ENCODE measurements at regions not wholly inside any gene's neighbourhood (a gene's known extent, or its start where the extent isn't known, plus 50 kb on each side); places are given as distances from the start of the nearest gene placed in this dataset.

GRCh38 chr3:118196183-118196582, 838.5 kb downstream of the IGSF11 start:
- no peaks in the 10 kb centered on the region for H3K27me3 ChIP-seq (ENCODE audit: control insufficient read depth, insufficient read depth, low read length)
- no peak overlapping the region for H3K9ac ChIP-seq (ENCODE audit: low read length in 3 of 3)
- peaks cover 1 to 12% (median 5%) of the 10 kb centered on the region in 3 donors for H3K9me3 ChIP-seq (ENCODE audit: control insufficient read depth in 2 of 3, insufficient read depth in 1 of 3, low read length in 3 of 3)
- H3K4me1 ChIP-seq (ENCODE audit: control insufficient read depth in 2 of 3, insufficient read depth in 2 of 3, low read depth in 1 of 3, low read length in 3 of 3) = no peaks in the 10 kb centered on the region
- no peak for FAIRE-seq
- no peaks in the 10 kb centered on the region for H3K36me3 ChIP-seq (ENCODE audit: control insufficient read depth in 2 of 3, insufficient read depth in 3 of 3, low read length in 3 of 3)
- no peak for TF ChIP-seq CTCF (IDR thresholded peaks at IDR 0.05; ENCODE audit: borderline replicate concordance, extremely low read depth, insufficient read depth)
- H3K4me3 ChIP-seq (ENCODE audit: low read length in 3 of 3) = no peak overlapping the region
- no peak for DNase-seq
- no peak overlapping the region for H3K27ac ChIP-seq (ENCODE audit: low read depth in 2 of 2, low read length in 2 of 2)
- intact Hi-C loops (cut with DNase I) = no loop called here

- DNase-seq = no peak
- Histone ChIP-seq H3K27ac (ENCODE audit: low read depth in 2 of 2, low read length in 2 of 2) (no peak overlapping the region), H3K9ac (ENCODE audit: low read length in 3 of 3) (no peak overlapping the region), H3K4me1 (ENCODE audit: control insufficient read depth in 2 of 3, insufficient read depth in 2 of 3, low read depth in 1 of 3, low read length in 3 of 3) (no peaks in the 10 kb centered on the region), H3K36me3 (ENCODE audit: control insufficient read depth in 2 of 3, insufficient read depth in 3 of 3, low read length in 3 of 3) (no peaks in the 10 kb centered on the region), H3K4me3 (ENCODE audit: low read length in 3 of 3) (no peak overlapping the region), H3K27me3 (ENCODE audit: control insufficient read depth, insufficient read depth, low read length) (no peaks in the 10 kb centered on the region), H3K9me3 (ENCODE audit: control insufficient read depth in 2 of 3, insufficient read depth in 1 of 3, low read length in 3 of 3) (peaks cover 1 to 15% (median 7%) of the 10 kb centered on the region in 3 donors)
- TF ChIP-seq CTCF (IDR thresholded peaks at IDR 0.05; ENCODE audit: borderline replicate concordance, extremely low read depth, insufficient read depth) = no peak
- no peak for FAIRE-seq
- intact Hi-C loops (cut with DNase I) = no loop called here
Observed at GRCh38 chr3:118199044-118199443, 835.6 kb downstream of the IGSF11 start.

DNA sequence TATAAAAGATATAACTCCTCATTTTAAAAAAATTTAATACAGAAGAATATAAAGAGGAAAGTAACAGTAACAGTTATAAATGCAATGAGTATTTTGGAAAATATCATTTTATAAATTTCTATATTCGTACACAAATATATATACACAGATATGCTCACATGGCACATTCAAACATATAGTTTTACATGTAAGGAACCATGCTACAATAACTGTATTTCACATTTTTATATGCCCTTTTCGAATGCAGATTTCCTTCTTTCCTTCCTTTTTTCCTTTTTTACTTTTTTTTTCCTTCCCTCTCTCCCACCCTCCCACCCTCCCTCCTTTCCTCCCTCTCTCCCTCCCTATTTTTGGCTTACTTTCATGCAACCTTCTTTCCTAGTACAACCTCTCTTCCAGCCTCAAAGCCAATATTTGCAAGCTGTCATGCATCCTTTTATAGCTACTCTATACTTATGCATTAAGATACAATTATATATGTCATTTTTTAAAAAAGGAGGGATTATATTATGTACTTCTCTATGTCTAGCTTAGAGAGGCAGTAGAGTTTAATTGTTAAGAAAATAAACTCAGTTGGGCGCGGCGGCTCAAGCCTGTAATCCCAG, 830.5 kb downstream of the IGSF11 start:
- DNase-seq (no peak), FAIRE-seq (no peak)
- intact Hi-C loops (cut with DNase I) = no loop called here
- Histone ChIP-seq H3K9me3 (ENCODE audit: control insufficient read depth in 2 of 3, insufficient read depth in 1 of 3, low read length in 3 of 3) (peaks cover 0 to 3% (median 2%) of the 10 kb centered on the region in 3 donors), H3K4me3 (ENCODE audit: low read length in 3 of 3) (no peak overlapping the region), H3K4me1 (ENCODE audit: control insufficient read depth in 2 of 3, insufficient read depth in 2 of 3, low read depth in 1 of 3, low read length in 3 of 3) (no peaks in the 10 kb centered on the region), H3K36me3 (ENCODE audit: control insufficient read depth in 2 of 3, insufficient read depth in 3 of 3, low read length in 3 of 3) (no peaks in the 10 kb centered on the region), H3K9ac (ENCODE audit: low read length in 3 of 3) (no peak overlapping the region), H3K27ac (ENCODE audit: low read depth in 2 of 2, low read length in 2 of 2) (no peak overlapping the region), H3K27me3 (ENCODE audit: control insufficient read depth, insufficient read depth, low read length) (no peaks in the 10 kb centered on the region)
- TF ChIP-seq CTCF (IDR thresholded peaks at IDR 0.05; ENCODE audit: borderline replicate concordance, extremely low read depth, insufficient read depth) = no peak

DNA sequence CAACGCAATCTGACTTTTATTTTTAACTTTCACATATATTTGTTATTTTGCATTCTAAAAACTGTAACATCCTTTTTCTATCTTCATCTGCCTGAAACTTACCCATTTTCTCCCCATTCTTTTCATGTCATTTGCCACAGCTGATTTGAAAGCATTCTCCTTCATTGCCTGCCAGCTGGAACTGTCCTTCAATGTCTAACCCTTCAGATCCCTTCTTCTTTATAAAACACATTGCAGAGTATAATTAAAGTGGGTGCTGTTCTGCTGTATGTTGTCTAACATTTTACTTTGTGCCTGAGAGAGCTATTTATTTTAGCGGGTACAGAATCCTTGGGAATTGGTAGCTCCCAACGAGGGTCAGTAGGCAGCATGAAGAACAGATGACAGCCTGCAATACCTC, 827.4 kb downstream of the IGSF11 start:
- Histone ChIP-seq H3K36me3 (ENCODE audit: control insufficient read depth in 2 of 3, insufficient read depth in 3 of 3, low read length in 3 of 3) (no peaks in the 10 kb centered on the region), H3K27me3 (ENCODE audit: control insufficient read depth, insufficient read depth, low read length) (no peaks in the 10 kb centered on the region), H3K4me1 (ENCODE audit: control insufficient read depth in 2 of 3, insufficient read depth in 2 of 3, low read depth in 1 of 3, low read length in 3 of 3) (no peaks in the 10 kb centered on the region), H3K9me3 (ENCODE audit: control insufficient read depth in 2 of 3, insufficient read depth in 1 of 3, low read length in 3 of 3) (peaks cover 0 to 3% (median 0%) of the 10 kb centered on the region in 3 donors), H3K27ac (ENCODE audit: low read depth in 2 of 2, low read length in 2 of 2) (no peak overlapping the region), H3K4me3 (ENCODE audit: low read length in 3 of 3) (no peak overlapping the region), H3K9ac (ENCODE audit: low read length in 3 of 3) (no peak overlapping the region)
- intact Hi-C loops (cut with DNase I) = no loop called here
- DNase-seq = no peak
- no peak for FAIRE-seq
- no peak for TF ChIP-seq CTCF (IDR thresholded peaks at IDR 0.05; ENCODE audit: borderline replicate concordance, extremely low read depth, insufficient read depth)

All from kidney (tissue), 13 donors.